Hematopoietic multipotent progenitor cell treated with erythropoietin and hydrocortisone succinate and interleukin-3 and kit ligand, for 4 days (in vitro differentiated cells): ENCODE measurements at regions not wholly inside any gene's neighbourhood (a gene's known extent, or its start where the extent isn't known, plus 50 kb on each side); places are given as distances from the start of the nearest gene placed in this dataset.
"Not testable (repeated sequence)": the region's sequence is repeated elsewhere in the genome, so short reads cannot be mapped to it uniquely, and the experiment has no call there.

ENCODE experiments used
- DNase-seq: peaks from one replicate; pipeline ENCODE4 v3.0.0-alpha.2; 2015

GRCh38 chr12:72723732-72724131, 451.6 kb downstream of the TRHDE start:
- DNase-seq: no peak

- no peak for DNase-seq
These were observed 457.4 kb downstream of the TRHDE start for GRCh38 chr12:72729451-72730010.

- DNase-seq: no peak
These were observed 462.4 kb downstream of the TRHDE start for GRCh38 chr12:72734581-72734980.

- peak; percentile 78 for DNase-seq
These were observed 466.6 kb downstream of the TRHDE start for GRCh38 chr12:72738811-72739210.

- DNase-seq: no peak
These were observed 467.9 kb downstream of the TRHDE start for GRCh38 chr12:72740064-72740463.

- DNase-seq: no peak
These were observed 470.4 kb downstream of the TRHDE start for GRCh38 chr12:72742568-72742967.

GRCh38 chr12:72746048-72746447, 473.9 kb downstream of the TRHDE start:
- no peak for DNase-seq

GRCh38 chr12:72747111-72747849, 475.1 kb downstream of the TRHDE start:
- peak; percentile 30 for DNase-seq

GRCh38 chr12:72748971-72749370, 476.8 kb downstream of the TRHDE start:
- DNase-seq: no peak

- no peak for DNase-seq
These were observed 481.4 kb downstream of the TRHDE start for GRCh38 chr12:72753571-72753970.

GRCh38 chr12:72754026-72754425, 481.9 kb downstream of the TRHDE start:
- not testable (repeated sequence) for DNase-seq

- no peak for DNase-seq
These were observed 494.3 kb downstream of the TRHDE start for GRCh38 chr12:72766517-72766916.

- DNase-seq: no peak
These were observed 501.9 kb downstream of the TRHDE start for GRCh38 chr12:72774023-72774422.

- no peak for DNase-seq
These were observed 505.6 kb downstream of the TRHDE start for GRCh38 chr12:72777806-72778205.

- DNase-seq: no peak
These were observed 518.1 kb downstream of the TRHDE start for GRCh38 chr12:72790273-72790672.

GRCh38 chr12:72792889-72793288, 520.7 kb downstream of the TRHDE start:
- no peak for DNase-seq

- DNase-seq: no peak
These were observed 521.6 kb downstream of the TRHDE start for GRCh38 chr12:72793796-72794195.

- DNase-seq: no peak
These were observed 543.3 kb downstream of the TRHDE start for GRCh38 chr12:72815421-72815820.

GRCh38 chr12:72828662-72829324, 556.6 kb downstream of the TRHDE start:
- no peak for DNase-seq

GRCh38 chr12:72829838-72830237, 557.7 kb downstream of the TRHDE start:
- no peak for DNase-seq

GRCh38 chr12:72832024-72832423, 559.9 kb downstream of the TRHDE start:
- DNase-seq: no peak

- DNase-seq: no peak
These were observed 564.0 kb downstream of the TRHDE start for GRCh38 chr12:72836194-72836593.

- peak; percentile 92 for DNase-seq
These were observed 567.5 kb downstream of the TRHDE start for GRCh38 chr12:72839696-72840095.

GRCh38 chr12:72863671-72864070, 591.5 kb downstream of the TRHDE start:
- no peak for DNase-seq
